Lower leg skin (tissue), 4 donors: ENCODE measurements at regions not wholly inside any gene's neighbourhood (a gene's known extent, or its start where the extent isn't known, plus 50 kb on each side); places are given as distances from the start of the nearest gene placed in this dataset.

ENCODE experiments used
- DNase-seq, 2 donors: peaks; one replicate each; pipeline ENCODE4 v3.0.0-alpha.2; 2019; ENCODE audit warnings: low spot score in 2 of 2
- H3K4me3 ChIP-seq: fragments of 200-600 bp; sonication (generic); 2 replicates; pipeline ENCODE4 v1.5.1; 2017; ENCODE audit warnings: mild to moderate bottlenecking, low read depth; ENCODE audit not compliant: poor library complexity, severe bottlenecking
- CTCF ChIP-seq, 3 donors: fragments of 450-650 bp; IDR thresholded peaks; one replicate each; pipeline ENCODE4 v1.5.1; 2016; ENCODE audit warnings: antibody characterized with exemption in 3 of 3, mild to moderate bottlenecking in 3 of 3, moderate library complexity in 2 of 3
- POLR2A ChIP-seq, 2 donors: fragments of 450-650 bp; IDR thresholded peaks; one replicate each; pipeline ENCODE4 v1.6.1; 2016 to 2017; ENCODE audit warnings: antibody characterized with exemption in 2 of 2, mild to moderate bottlenecking in 1 of 2, moderate library complexity in 1 of 2
- WGBS, 2 donors: methylation state at CpG; one replicate each; pipeline ENCODE4 v1.1.5; 2018; 5-methylcytosine and 5-hydroxymethylcytosine counted together
- intact Hi-C: fragments of 100-400 bp; cut with DNase I; formaldehyde crosslinking; loops from one replicate; pipeline ENCODE4 v1.15.0; 2023; ENCODE audit warnings: low total_unique reads

- intact Hi-C loops: no loop called here
- TF ChIP-seq CTCF (IDR thresholded peaks at IDR 0.05) (no peak), POLR2A (IDR thresholded peaks at IDR 0.05) (no peak)
- 88 to 92% methylated on average over 5 of the region's 5 CpGs for WGBS, 2 donors
- no peak overlapping the region for H3K4me3 ChIP-seq
- no peak for DNase-seq
These were observed 1208.5 kb upstream of the ADGRL4 start for GRCh38 chr1:80214888-80215540.

GRCh38 chr1:80212948-80213347 is 1206.4 kb upstream of the ADGRL4 start:
- TF ChIP-seq POLR2A (IDR thresholded peaks at IDR 0.05): no peak
- TF ChIP-seq CTCF (IDR thresholded peaks at IDR 0.05): no peak
- intact Hi-C loops: no loop called here
- H3K4me3 ChIP-seq: no peak overlapping the region
- WGBS, 2 donors: 91 to 94% methylated on average over 3 of the region's 3 CpGs
- DNase-seq: no peak

DNA sequence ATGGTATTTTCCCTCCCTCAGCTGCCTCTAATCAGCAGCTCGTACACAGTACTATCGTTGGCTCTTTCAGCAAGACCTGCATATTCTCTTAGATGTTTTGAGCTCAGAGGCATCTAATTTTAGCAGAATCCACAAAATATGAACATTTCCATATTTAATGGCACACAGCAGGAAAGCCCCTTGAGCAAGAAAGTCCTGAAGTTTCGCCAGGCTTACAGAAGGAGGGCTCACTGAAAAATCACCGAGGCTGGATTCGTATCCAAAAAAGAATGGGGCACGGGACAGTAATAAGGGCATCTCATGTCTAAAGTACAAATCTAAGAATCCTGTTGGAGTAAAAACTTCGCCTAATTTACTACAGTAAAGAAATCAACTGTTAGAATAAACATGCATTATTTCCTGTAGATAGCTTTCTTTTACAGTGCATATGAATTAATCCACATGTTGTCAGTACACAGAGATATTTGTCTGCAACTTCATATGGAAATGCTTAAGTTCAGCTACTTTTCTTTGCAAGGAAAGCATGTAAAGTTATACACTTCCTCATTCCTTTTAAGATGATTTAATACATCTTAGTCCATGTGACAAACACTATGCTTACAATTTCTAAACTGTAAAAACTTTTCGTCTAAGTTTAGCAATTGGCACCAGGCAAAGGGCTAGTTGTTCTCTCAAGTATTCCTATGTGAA is 1205.3 kb upstream of the ADGRL4 start:
- no peak for DNase-seq
- TF ChIP-seq POLR2A (IDR thresholded peaks at IDR 0.05) (no peak), CTCF (IDR thresholded peaks at IDR 0.05) (no peak)
- intact Hi-C loops: no loop called here
- H3K4me3 ChIP-seq: no peak overlapping the region
- WGBS, 2 donors: 35 to 45% methylated on average over 8 of the region's 8 CpGs

- TF ChIP-seq CTCF (IDR thresholded peaks at IDR 0.05): no peak
- no peak for TF ChIP-seq POLR2A (IDR thresholded peaks at IDR 0.05)
- 76 to 77% methylated on average over 4 of the region's 4 CpGs for WGBS, 2 donors
These were observed 1195.6 kb upstream of the ADGRL4 start for GRCh38 chr1:80202118-80202517.

DNA sequence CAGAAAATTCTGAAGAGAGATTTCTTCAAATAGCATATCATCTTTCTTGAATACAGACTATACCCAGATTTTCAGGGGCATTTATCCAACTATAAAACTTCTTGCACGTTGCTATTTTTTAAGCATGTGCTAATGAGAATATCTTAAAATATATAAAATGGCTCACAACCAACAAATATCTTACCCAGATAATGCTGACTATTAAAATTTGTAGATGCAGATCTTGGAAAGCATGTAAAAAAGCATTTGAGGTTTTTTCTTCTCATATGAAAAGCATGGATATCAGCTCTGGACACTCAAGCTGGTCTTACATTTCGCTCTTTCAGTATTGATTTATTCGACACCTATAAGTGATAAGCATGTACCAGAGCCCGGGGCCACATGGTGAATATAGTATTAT is 1187.7 kb upstream of the ADGRL4 start:
- intact Hi-C loops: no loop called here

More at GRCh38 chr1:80202118-80202517, 1195.6 kb upstream of the ADGRL4 start:
- no peak for DNase-seq
- no peak overlapping the region for H3K4me3 ChIP-seq
- intact Hi-C loops: no loop called here

GRCh38 chr1:80181418-80181817 is 1174.9 kb upstream of the ADGRL4 start:
- TF ChIP-seq POLR2A (IDR thresholded peaks at IDR 0.05) (no peak), CTCF (IDR thresholded peaks at IDR 0.05) (no peak)
- DNase-seq: no peak
- intact Hi-C loops: no loop called here
- H3K4me3 ChIP-seq: no peak overlapping the region

More for the DNA sequence above, 1187.7 kb upstream of the ADGRL4 start:
- TF ChIP-seq POLR2A (IDR thresholded peaks at IDR 0.05): no peak
- DNase-seq: no peak
- H3K4me3 ChIP-seq: no peak overlapping the region
- WGBS, 2 donors: 85 to 86% methylated on average over 4 of the region's 4 CpGs
